Left ventricle myocardium inferior (tissue), 1 donor: ENCODE measurements at regions not wholly inside any gene's neighbourhood (a gene's known extent, or its start where the extent isn't known, plus 50 kb on each side); places are given as distances from the start of the nearest gene placed in this dataset.

ENCODE experiments used
- DNase-seq: peaks from one replicate; pipeline ENCODE4 v3.0.0-alpha.2; 2020
- H3K27ac ChIP-seq: fragments of 200-600 bp; replicated peaks from 2 replicates; pipeline ENCODE4 v1.8.0; 2021
- H3K27me3 ChIP-seq: fragments of 200-600 bp; 2 replicates; pipeline ENCODE4 v1.8.0; 2021; ENCODE audit warnings: low read depth
- H3K36me3 ChIP-seq: fragments of 200-600 bp; 2 replicates; pipeline ENCODE4 v1.8.0; 2021
- H3K4me1 ChIP-seq: fragments of 200-600 bp; 2 replicates; pipeline ENCODE4 v1.8.0; 2021
- H3K4me3 ChIP-seq: fragments of 200-600 bp; 2 replicates; pipeline ENCODE4 v1.8.0; 2021; ENCODE audit warnings: mild to moderate bottlenecking, moderate library complexity
- H3K9me3 ChIP-seq: fragments of 200-600 bp; replicated peaks from 2 replicates; pipeline ENCODE4 v1.8.0; 2021
- intact Hi-C: fragments of 100-400 bp; cut with micrococcal nuclease; formaldehyde crosslinking; loops from one replicate; pipeline ENCODE4 v1.11.0; 2022
- TF ChIP-seq, protein P1 (sequence below): fragments of 200-600 bp; IDR thresholded peaks from 2 replicates; pipeline ENCODE4 v1.8.0; 2021; ENCODE audit warnings: antibody characterized with exemption, mild to moderate bottlenecking, borderline replicate concordance
- donor health status: DM: no; HTN: yes; CAD: no; lungs with severe emphysema.

GRCh38 chr12:92566448-92567019, 136.3 kb upstream of the PLEKHG7 start:
- Histone ChIP-seq H3K27ac (no peak overlapping the region), H3K36me3 (no peaks in the 10 kb centered on the region), H3K4me3 (no peak overlapping the region), H3K9me3 (peaks cover 10% of the 10 kb centered on the region), H3K4me1 (peaks cover 32% of the 10 kb centered on the region), H3K27me3 (no peaks in the 10 kb centered on the region)
- DNase-seq = no peak
- TF ChIP-seq, protein P1, sequence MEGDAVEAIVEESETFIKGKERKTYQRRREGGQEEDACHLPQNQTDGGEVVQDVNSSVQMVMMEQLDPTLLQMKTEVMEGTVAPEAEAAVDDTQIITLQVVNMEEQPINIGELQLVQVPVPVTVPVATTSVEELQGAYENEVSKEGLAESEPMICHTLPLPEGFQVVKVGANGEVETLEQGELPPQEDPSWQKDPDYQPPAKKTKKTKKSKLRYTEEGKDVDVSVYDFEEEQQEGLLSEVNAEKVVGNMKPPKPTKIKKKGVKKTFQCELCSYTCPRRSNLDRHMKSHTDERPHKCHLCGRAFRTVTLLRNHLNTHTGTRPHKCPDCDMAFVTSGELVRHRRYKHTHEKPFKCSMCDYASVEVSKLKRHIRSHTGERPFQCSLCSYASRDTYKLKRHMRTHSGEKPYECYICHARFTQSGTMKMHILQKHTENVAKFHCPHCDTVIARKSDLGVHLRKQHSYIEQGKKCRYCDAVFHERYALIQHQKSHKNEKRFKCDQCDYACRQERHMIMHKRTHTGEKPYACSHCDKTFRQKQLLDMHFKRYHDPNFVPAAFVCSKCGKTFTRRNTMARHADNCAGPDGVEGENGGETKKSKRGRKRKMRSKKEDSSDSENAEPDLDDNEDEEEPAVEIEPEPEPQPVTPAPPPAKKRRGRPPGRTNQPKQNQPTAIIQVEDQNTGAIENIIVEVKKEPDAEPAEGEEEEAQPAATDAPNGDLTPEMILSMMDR = no peak
- intact Hi-C loops = loop anchor here (5.0 to 10.0 kb wide), 5 partner anchors 64 to 992 kb away; partner anchors contain the start of gene BTG1

GRCh38 chr12:92563819-92564218, 139.0 kb upstream of the PLEKHG7 start:
- TF ChIP-seq, protein P1 = no peak
- DNase-seq = no peak
- Histone ChIP-seq H3K4me3 (no peak overlapping the region), H3K4me1 (peaks cover 33% of the 10 kb centered on the region), H3K36me3 (no peaks in the 10 kb centered on the region), H3K27me3 (no peaks in the 10 kb centered on the region), H3K9me3 (peaks cover 10% of the 10 kb centered on the region), H3K27ac (no peak overlapping the region)
- intact Hi-C loops = loop anchor here (10.0 kb wide), 4 partner anchors 319 to 989 kb away; partner anchors contain the start of gene BTG1

DNA sequence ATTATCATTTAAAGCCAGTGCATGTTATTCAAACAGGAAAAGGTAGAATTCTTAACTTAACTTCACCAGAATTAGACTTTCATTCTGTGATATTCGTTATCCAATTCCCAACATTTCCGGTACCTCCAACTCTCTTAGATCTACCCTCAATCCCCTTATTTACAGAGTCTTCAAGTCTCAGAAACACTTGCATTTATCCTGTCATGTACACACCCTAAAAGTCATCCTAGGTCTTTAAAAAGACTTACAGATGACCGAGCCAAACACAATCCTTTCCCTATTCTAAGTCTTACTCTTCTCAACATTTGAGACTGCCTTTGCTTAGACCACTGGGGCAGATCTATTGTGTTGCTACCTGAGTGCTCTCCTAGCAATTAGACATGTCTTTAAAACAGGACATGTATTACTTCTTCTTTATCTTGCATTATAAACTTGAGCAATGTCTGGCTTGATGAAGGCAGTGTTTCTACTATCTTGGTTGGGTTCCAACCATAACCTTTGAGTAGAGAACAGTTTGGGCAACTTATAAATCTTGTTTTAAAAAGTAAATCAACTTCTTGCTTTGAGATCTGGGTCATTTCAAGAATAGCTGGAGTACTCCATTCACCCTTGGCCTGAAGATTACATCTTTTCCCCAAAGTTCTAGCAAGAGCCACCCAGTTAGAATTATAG, 140.6 kb upstream of the PLEKHG7 start:
- intact Hi-C loops = loop anchor here (10.0 kb wide), 4 partner anchors 317 to 987 kb away; partner anchors contain the start of gene BTG1
- Histone ChIP-seq H3K36me3 (no peaks in the 10 kb centered on the region), H3K27ac (peak overlapping the region; percentile 76), H3K4me3 (no peak overlapping the region), H3K27me3 (no peaks in the 10 kb centered on the region), H3K4me1 (peaks cover 40% of the 10 kb centered on the region), H3K9me3 (peaks cover 6% of the 10 kb centered on the region)
- TF ChIP-seq, protein P1 = no peak
- DNase-seq = no peak

GRCh38 chr12:92561543-92561899, 141.3 kb upstream of the PLEKHG7 start:
- Histone ChIP-seq H3K4me1 (peaks cover 40% of the 10 kb centered on the region), H3K4me3 (no peak overlapping the region), H3K36me3 (no peaks in the 10 kb centered on the region), H3K27ac (peak overlapping the region; percentile 76), H3K9me3 (peaks cover under 1% of the 10 kb centered on the region), H3K27me3 (no peaks in the 10 kb centered on the region)
- TF ChIP-seq, protein P1 = no peak
- no peak for DNase-seq
- intact Hi-C loops = loop anchor here (10.0 kb wide), 4 partner anchors 317 to 987 kb away; partner anchors contain the start of gene BTG1

DNA sequence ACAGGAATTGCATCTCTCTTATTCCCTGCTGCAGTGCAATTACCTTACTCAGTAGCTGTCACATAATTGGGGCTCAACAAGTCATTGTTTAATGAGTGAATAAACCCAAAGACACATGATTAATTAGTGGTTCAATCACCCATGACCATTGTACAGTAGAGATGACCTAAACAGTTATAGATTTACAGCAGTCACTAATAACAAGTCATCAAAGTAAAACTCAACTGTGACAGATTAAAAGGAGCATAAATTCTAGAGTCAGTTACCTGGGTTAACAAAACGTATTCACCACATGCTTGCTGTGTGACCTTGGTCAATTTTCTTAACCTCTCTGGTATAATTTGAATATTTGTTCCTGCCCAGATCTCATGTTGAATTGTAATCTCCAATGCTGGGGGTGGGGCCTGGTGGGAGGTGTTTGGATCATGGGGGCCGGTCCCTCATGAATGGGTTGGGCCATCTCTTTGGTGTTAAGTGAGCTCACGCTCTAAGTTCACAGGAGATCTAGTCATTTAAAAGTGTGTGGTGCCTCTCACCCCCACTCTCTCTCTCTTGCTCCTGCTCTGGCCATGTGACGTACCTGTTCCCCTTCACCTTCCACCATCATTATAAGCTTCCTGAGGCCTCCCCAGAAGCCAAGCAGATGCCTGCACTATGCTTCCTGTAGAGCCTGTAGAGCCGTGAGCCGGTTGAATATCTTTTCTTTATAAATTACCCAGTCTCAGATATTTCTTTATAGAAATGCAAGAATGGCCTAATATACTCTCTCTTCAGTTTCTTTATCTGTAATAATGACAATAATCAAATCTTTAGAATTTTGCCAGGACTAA, 141.9 kb upstream of the PLEKHG7 start:
- no peaks in the 10 kb centered on the region for H3K9me3 ChIP-seq
- no peaks in the 10 kb centered on the region for H3K27me3 ChIP-seq
- TF ChIP-seq, protein P1 = no peak
- peak overlapping the region; percentile 76 for H3K27ac ChIP-seq
- intact Hi-C loops = loop anchor here (10.0 kb wide), 4 partner anchors 316 to 986 kb away; partner anchors contain the start of gene BTG1
- H3K4me3 ChIP-seq = no peak overlapping the region
- no peaks in the 10 kb centered on the region for H3K36me3 ChIP-seq
- no peak for DNase-seq
- H3K4me1 ChIP-seq = peaks cover 46% of the 10 kb centered on the region
